MM.1S (cell line): ENCODE measurements at regions not wholly inside any gene's neighbourhood (a gene's known extent, or its start where the extent isn't known, plus 50 kb on each side); places are given as distances from the start of the nearest gene placed in this dataset.

ENCODE experiments used
- EZH2 ChIP-seq: fragments of 300-600 bp; sonication (generic); optimal IDR thresholded peaks from 2 replicates; pipeline ENCODE3; 2017; ENCODE audit warnings: low read depth, mild to moderate bottlenecking, antibody characterized with exemption, low read length, mixed read lengths
- EZH2phosphoT487 ChIP-seq: fragments of 300-600 bp; sonication (generic); IDR thresholded peaks from 2 replicates; pipeline ENCODE4 v1.6.1; 2018; ENCODE audit warnings: antibody characterized with exemption, low read length

DNA sequence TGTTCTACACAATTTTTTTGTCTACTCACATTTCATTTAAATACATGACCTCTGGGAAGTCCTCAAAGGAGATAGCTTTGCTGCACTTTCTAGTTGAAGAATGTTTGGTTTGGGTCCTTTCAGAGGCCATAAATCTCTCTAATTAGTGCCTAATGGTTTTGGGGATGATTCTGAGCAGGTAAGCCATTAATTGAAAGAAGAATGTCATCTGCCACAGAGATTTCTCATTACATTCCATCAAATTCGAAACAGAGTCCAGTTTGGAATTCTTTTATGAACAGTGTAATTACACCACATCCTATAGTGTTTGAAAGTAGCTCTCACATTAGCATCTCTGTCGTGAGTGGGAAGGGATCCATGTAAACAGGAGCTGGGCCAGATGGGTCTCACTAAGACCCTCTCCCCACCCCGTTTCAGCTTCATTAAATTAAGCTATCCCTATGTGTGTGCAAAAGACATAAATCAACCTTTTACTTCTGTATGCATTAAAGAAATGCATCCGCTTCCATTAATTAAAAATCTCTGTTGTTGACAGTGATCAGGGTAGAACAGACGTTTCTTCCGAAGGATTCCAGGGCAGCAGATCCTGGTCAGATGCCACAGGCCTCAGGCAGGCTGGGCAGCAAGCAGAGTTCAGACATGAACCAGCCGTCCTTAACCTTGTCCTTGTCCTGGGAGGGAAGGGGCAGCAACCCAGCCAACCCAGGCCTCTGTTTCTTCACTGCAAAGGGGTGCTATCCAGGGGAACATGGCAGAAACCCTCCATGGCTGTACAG is 99.8 kb upstream of the MAP1B start:
- TF ChIP-seq EZH2, result no peak
- no peak for TF ChIP-seq EZH2phosphoT487
